GM13977 (cell line): ENCODE measurements at regions not wholly inside any gene's neighbourhood (a gene's known extent, or its start where the extent isn't known, plus 50 kb on each side); places are given as distances from the start of the nearest gene placed in this dataset.

ENCODE experiments used
- DNase-seq: peaks from one replicate; pipeline ENCODE4 v3.0.0; 2012; ENCODE audit warnings: low spot score
- in situ Hi-C: fragments of 300-500 bp; cut with MboI; formaldehyde crosslinking; loops from one replicate; pipeline ENCODE4 v1.12.0; 2022; ENCODE audit warnings: low sequenced_read_pairs, low pct_unique_long_range_greater_than_20kb, mixed read lengths, inconsistent platforms; ENCODE audit not compliant: unreplicated experiment
- TF ChIP-seq, protein P1 (sequence below): IDR thresholded peaks from 2 replicates; pipeline ENCODE4 v1.5.1; 2012; ENCODE audit warnings: mild to moderate bottlenecking, control low read depth; ENCODE audit not compliant: insufficient read depth; ENCODE audit errors: extremely low read depth, missing control alignments

DNA sequence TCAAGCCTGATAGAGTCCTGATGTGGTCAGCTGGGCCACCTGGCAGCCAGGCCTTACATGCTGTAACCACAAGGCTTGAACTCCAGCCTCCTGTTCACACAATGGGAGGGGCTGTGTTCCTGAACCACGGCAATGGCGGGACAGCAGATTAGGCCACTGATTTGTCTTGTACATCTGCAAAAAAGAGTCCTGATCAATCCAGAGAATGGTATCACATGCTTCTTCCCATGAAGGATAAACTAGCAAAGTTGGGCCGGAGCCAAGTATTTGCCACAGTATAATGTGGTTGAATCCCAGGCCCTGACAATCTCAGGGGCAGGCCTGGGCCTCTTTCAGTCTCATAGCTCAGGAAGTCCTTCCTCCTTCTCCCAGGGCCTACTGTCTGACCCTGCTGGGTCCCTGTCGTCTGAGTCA is 2182.5 kb upstream of the AGA start:
- in situ Hi-C loops, result no loop called here
- TF ChIP-seq, protein P1, sequence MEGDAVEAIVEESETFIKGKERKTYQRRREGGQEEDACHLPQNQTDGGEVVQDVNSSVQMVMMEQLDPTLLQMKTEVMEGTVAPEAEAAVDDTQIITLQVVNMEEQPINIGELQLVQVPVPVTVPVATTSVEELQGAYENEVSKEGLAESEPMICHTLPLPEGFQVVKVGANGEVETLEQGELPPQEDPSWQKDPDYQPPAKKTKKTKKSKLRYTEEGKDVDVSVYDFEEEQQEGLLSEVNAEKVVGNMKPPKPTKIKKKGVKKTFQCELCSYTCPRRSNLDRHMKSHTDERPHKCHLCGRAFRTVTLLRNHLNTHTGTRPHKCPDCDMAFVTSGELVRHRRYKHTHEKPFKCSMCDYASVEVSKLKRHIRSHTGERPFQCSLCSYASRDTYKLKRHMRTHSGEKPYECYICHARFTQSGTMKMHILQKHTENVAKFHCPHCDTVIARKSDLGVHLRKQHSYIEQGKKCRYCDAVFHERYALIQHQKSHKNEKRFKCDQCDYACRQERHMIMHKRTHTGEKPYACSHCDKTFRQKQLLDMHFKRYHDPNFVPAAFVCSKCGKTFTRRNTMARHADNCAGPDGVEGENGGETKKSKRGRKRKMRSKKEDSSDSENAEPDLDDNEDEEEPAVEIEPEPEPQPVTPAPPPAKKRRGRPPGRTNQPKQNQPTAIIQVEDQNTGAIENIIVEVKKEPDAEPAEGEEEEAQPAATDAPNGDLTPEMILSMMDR, result no peak
- no peak for DNase-seq

DNA sequence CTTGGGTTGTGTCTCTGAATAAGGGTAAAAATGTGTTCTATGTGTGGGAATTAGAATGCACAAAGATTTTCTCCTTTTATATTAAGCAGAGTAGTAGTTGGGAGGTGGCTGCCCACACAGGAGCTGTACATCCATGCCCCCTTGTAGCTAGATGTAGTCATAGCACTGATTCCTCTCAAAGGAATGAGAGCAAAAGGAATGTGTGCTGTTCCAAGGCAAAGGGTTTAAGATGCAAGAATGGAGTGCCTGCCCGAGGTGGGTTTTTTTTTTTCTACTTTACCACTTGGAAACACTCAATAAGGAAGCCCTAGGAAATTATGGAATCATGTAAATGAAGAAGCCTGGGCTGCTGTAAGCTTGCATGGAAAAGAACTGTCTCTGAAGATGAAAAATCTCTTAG is 2183.2 kb upstream of the AGA start:
- in situ Hi-C loops, result no loop called here
- no peak for DNase-seq
- TF ChIP-seq, protein P1, result no peak

DNA sequence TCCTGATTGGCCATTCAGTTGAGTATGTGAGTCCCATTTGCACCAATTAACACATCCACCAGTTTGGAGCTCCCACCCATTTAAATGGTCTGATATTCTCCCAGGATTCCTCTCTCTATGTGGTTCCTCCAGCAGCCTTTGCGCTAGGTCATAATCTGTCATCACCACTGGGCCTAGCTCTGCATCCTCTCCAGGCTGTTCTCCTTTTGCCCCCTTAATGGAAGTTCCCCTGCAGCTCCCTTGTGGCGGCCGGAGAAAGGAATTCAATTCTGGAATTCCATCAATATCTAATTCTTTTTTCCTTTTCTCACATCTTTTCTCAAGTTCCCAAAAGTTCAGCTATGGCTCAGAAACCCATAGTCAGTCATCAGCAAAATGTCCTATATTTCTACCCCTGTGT is 2184.4 kb upstream of the AGA start:
- in situ Hi-C loops, result no loop called here
- DNase-seq, result no peak
- TF ChIP-seq, protein P1, result no peak

DNA sequence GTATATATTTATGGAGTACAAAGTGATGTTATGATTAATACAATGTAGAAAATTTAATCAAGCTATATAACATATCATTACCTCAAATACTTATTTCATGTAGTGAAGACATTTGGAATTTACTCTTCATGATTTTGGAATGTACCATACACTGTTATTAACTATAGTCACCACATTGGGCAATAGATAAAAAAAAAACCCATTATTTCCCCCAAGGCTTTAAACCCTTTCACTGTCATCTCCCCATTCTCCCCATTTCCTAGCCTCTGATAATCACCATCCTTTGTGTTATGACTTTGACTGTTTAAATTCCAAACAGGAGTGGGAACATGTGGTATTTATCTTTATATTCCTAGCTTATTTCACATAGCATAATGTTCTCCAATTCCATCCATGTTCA is 2189.1 kb upstream of the AGA start:
- in situ Hi-C loops, result no loop called here
- DNase-seq, result no peak
- TF ChIP-seq, protein P1, result no peak

DNA sequence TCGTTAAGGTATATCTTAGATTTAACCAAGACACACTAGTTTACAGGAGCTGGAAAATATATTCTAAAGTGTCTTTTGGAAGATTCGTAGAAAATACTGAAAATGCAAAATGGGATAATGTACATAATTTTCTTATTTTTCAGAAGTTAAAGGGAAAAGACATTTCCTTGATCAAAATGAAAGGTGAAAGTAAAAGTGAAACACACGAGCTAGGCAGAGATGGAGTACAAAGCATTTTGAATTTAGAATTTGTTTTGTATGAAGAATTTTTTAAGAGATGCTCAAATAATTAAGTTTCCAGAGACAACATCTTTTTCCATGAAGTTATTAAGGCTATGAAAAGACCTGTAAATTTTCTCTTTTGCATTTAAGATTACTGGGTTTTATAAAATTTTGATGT is 2192.6 kb upstream of the AGA start:
- in situ Hi-C loops, result no loop called here
- TF ChIP-seq, protein P1, result no peak
- DNase-seq, result peak; percentile 7

DNA sequence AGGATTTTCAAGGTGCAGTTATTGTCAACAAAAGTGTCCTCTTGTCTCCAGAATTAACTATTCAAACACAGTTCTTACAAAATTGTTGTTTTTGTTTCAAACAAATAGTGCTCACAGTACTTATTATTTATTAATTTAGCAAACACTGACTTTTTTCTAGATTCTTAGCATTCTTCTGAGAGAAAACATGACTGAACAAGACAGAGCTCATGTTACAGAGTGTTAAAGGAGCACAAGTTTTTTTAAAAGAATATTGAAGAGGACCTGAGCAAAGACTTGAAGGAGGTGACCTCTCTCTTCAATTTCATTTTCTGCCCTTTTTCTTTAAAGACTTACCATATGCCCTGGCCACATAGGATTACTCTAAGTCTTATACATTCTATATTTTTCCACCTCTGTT is 2220.3 kb upstream of the AGA start:
- DNase-seq, result no peak
- in situ Hi-C loops, result no loop called here
- TF ChIP-seq, protein P1, result no peak
